ENCODE measurements at regions not wholly inside any gene's neighbourhood (a gene's known extent, or its start where the extent isn't known, plus 50 kb on each side); places are given as distances from the start of the nearest gene placed in this dataset.
"Not testable (repeated sequence)": the region's sequence is repeated elsewhere in the genome, so short reads cannot be mapped to it uniquely, and the experiment has no call there.

DNA sequence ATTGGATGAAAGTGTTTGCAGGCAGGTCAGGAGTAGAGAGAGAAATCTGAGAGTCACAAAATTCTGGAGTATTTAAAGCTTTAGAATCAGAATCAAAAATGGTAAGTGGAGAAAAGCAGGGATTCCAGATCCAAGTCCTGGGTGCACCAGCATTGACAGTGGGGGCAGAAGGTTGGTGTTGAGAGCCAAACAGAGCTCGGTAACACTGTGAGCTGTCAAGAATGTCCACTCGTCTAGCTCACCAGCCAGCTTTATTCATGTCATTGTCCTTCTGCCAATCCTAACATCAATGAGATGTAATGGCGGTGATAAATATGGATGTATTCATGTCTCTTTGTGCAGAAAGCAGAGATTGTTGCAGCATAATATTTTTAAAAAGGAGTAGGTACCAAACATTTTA is 128.8 kb downstream of the KLF6 start:
- TF ChIP-seq POLR2A (IDR thresholded peaks at IDR 0.05; ENCODE audit: extremely low read depth, insufficient read length) (no peak), MYC (IDR thresholded peaks at IDR 0.05; ENCODE audit: low read depth, low read length) (no peak)
- TF ChIP-seq, protein P1, sequence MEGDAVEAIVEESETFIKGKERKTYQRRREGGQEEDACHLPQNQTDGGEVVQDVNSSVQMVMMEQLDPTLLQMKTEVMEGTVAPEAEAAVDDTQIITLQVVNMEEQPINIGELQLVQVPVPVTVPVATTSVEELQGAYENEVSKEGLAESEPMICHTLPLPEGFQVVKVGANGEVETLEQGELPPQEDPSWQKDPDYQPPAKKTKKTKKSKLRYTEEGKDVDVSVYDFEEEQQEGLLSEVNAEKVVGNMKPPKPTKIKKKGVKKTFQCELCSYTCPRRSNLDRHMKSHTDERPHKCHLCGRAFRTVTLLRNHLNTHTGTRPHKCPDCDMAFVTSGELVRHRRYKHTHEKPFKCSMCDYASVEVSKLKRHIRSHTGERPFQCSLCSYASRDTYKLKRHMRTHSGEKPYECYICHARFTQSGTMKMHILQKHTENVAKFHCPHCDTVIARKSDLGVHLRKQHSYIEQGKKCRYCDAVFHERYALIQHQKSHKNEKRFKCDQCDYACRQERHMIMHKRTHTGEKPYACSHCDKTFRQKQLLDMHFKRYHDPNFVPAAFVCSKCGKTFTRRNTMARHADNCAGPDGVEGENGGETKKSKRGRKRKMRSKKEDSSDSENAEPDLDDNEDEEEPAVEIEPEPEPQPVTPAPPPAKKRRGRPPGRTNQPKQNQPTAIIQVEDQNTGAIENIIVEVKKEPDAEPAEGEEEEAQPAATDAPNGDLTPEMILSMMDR (IDR thresholded peaks at IDR 0.05; ENCODE audit: low read depth, low read length) = no peak
- TF ChIP-seq, protein P2, sequence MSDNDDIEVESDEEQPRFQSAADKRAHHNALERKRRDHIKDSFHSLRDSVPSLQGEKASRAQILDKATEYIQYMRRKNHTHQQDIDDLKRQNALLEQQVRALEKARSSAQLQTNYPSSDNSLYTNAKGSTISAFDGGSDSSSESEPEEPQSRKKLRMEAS (IDR thresholded peaks at IDR 0.05; ENCODE audit: low read depth, low read length) = no peak
- no peak overlapping the region for H3K4me3 ChIP-seq (ENCODE audit: low read depth, low read length)
- no peak for DNase-seq (ENCODE audit: low read depth)

DNA sequence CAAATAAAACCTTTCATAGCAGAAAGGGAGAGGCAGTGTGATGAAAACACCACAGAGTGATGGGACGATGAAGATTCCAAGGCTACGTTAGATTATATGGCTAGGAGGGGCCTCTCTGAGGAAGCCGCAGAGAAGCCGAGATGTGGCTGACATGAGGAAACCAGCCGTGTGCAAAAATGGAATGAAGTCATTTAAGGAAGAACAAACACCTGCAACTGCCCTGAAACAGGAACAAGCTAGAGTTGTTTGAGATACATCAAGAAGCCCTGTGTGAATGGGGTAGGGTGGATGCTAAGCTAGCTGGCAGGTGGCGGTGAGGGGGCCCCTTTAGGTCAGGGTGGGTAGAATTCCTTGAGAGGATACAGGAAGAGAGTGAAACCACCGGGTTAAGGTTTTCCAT is 129.5 kb downstream of the KLF6 start:
- no peak for TF ChIP-seq MYC (IDR thresholded peaks at IDR 0.05; ENCODE audit: low read depth, low read length)
- TF ChIP-seq POLR2A (IDR thresholded peaks at IDR 0.05; ENCODE audit: extremely low read depth, insufficient read length) = no peak
- TF ChIP-seq, protein P2 (IDR thresholded peaks at IDR 0.05; ENCODE audit: low read depth, low read length) = no peak
- TF ChIP-seq, protein P1 (IDR thresholded peaks at IDR 0.05; ENCODE audit: low read depth, low read length) = no peak

DNA sequence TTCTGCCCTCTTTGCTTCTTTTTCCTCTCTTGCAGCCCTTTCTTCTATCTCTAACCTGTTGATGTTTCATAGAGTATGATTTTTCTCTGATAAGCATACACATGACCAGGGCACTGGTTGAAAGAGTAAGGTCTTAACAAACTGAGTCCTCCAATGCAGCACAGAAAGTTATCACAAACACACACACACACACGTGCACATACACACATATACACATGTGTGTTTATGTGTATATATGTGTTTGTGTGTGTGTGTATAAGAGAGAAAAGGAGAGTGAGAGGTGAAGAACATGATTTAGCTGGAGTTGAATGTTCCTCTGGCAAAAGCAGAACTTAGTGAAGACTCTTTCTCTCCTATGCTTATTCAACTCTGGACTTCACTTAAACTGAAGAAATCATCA is 130.0 kb downstream of the KLF6 start:
- H3K4me3 ChIP-seq (ENCODE audit: low read depth, low read length) = no peak overlapping the region
- no peak for DNase-seq (ENCODE audit: low read depth)
- TF ChIP-seq, protein P2 (IDR thresholded peaks at IDR 0.05; ENCODE audit: low read depth, low read length) = no peak
- TF ChIP-seq, protein P1 (IDR thresholded peaks at IDR 0.05; ENCODE audit: low read depth, low read length) = no peak
- TF ChIP-seq MYC (IDR thresholded peaks at IDR 0.05; ENCODE audit: low read depth, low read length) (no peak), POLR2A (IDR thresholded peaks at IDR 0.05; ENCODE audit: extremely low read depth, insufficient read length) (no peak)

More for the DNA sequence above, 129.5 kb downstream of the KLF6 start:
- no peak overlapping the region for H3K4me3 ChIP-seq (ENCODE audit: low read depth, low read length)
- no peak for DNase-seq (ENCODE audit: low read depth)

DNA sequence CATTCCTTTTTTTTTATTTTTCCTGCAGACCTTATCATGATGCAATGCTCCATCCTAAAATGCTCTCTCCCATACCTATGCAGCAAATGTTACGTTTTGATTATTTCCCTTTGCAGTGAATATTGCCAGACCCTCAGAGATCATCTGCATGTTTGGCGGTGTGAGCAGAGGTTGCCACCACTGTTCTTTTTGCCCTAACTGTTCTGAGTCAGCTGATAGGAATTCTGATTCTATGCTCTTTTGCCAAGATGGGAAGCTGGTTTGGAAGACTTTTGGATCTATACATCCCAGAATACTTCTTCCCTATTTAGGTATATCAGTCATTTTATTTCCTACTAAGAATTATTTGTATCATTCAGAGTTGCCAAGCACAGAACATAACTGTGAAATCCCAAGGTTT is 130.5 kb downstream of the KLF6 start:
- TF ChIP-seq, protein P2 (IDR thresholded peaks at IDR 0.05; ENCODE audit: low read depth, low read length) = no peak
- TF ChIP-seq, protein P1 (IDR thresholded peaks at IDR 0.05; ENCODE audit: low read depth, low read length) = no peak
- TF ChIP-seq POLR2A (IDR thresholded peaks at IDR 0.05; ENCODE audit: extremely low read depth, insufficient read length) (no peak), MYC (IDR thresholded peaks at IDR 0.05; ENCODE audit: low read depth, low read length) (no peak)
- DNase-seq (ENCODE audit: low read depth) = no peak
- H3K4me3 ChIP-seq (ENCODE audit: low read depth, low read length) = no peak overlapping the region

DNA sequence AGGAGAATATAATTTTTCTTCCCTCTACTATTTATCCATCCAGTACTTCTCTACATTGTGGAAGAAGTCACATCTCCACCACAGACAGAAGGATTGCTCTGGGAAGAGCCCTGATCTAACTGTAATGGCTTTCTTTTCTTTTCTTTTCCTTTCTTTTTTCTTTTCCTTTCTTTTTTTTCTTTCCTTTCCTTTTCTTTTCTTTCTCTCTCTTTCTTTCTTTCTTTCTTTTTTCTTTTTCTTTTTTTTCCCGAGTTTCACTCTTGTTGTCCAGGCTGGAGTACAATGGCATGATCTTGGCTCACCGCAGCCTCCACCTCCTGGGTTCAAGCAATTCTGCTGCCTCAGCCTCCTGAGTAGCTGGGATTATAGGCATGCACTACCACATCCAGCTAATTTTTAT is 131.7 kb downstream of the KLF6 start:
- not testable (repeated sequence) for DNase-seq (ENCODE audit: low read depth); H3K4me3 ChIP-seq (ENCODE audit: low read depth, low read length)

DNA sequence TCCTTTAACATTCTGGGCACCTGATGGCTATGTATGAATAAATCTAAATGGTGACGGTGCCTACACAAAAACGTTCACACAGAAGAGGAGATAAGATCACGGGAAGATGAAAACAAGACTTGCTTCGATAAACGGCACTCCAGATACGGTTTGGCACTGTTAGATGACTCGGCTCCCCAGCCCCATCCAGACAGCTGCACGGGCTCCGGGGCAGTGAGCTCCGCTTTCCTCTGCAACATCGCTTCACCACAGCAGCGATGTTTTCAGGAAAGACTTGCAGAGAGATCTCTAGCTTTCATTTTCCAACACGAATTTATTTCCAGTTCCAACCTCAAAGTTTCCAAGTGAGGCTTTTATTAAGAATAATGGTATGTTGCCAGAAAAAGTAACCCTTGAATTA is 132.1 kb downstream of the KLF6 start:
- no peak for DNase-seq (ENCODE audit: low read depth)
- H3K4me3 ChIP-seq (ENCODE audit: low read depth, low read length) = no peak overlapping the region
- TF ChIP-seq, protein P2 (IDR thresholded peaks at IDR 0.05; ENCODE audit: low read depth, low read length) = no peak
- TF ChIP-seq MYC (IDR thresholded peaks at IDR 0.05; ENCODE audit: low read depth, low read length) = no peak
- TF ChIP-seq POLR2A (IDR thresholded peaks at IDR 0.05; ENCODE audit: extremely low read depth, insufficient read length) = no peak
- TF ChIP-seq, protein P1 (IDR thresholded peaks at IDR 0.05; ENCODE audit: low read depth, low read length) = no peak
